HEK293 (cell line): ENCODE measurements at regions not wholly inside any gene's neighbourhood (a gene's known extent, or its start where the extent isn't known, plus 50 kb on each side); places are given as distances from the start of the nearest gene placed in this dataset.

Experiments used
- CTCF ChIA-PET: fragments of 350-600 bp; formaldehyde crosslinking; extraction: SDS; loops from one replicate; lab custom pipeline; 2021; ENCODE audit warnings: antibody characterized with exemption; lab: Yijun Ruan, JAX
- POLR2A ChIA-PET: fragments of 300-600 bp; formaldehyde crosslinking; extraction: SDS; loops from one replicate; lab custom pipeline; 2020; ENCODE audit warnings: antibody characterized with exemption, inconsistent platforms; lab: Yijun Ruan, JAX
- H3K27ac ChIP-seq: fragments of 200-500 bp; sonication (Bioruptor generic); 2 replicates; pipeline ENCODE4 v1.5.1; 2014; ENCODE audit warnings: low read depth, low read length, control low read depth, inconsistent platforms; ENCODE audit errors: extremely low read depth
- H3K36me3 ChIP-seq, 2 experiments: fragments of 200-500 bp in 1 of 2; sonication (Bioruptor generic) in 1 of 2; 1 replicate in 1 of 2; 2 replicates in 1 of 2; pipeline ENCODE4 v1.5.1; 2014 to 2017; ENCODE audit warnings: inconsistent platforms in 2 of 2, low read length in 2 of 2; ENCODE audit not compliant: control insufficient read depth in 2 of 2, insufficient read depth in 1 of 2
- H3K4me1 ChIP-seq: fragments of 200-500 bp; sonication (Bioruptor generic); 2 replicates; pipeline ENCODE4 v1.5.1; 2014; ENCODE audit warnings: mild to moderate bottlenecking, low read length, inconsistent platforms; ENCODE audit not compliant: control insufficient read depth, insufficient read depth
- H3K4me3 ChIP-seq: 2 replicates; pipeline ENCODE4 v1.5.1; 2011; ENCODE audit warnings: low read depth, mild to moderate bottlenecking, control low read depth, low read length, moderate library complexity
- H3K9me3 ChIP-seq: fragments of 200-500 bp; sonication (Bioruptor generic); 2 replicates; pipeline ENCODE4 v1.5.1; 2014; ENCODE audit warnings: low read depth, low read length, inconsistent platforms; ENCODE audit not compliant: control insufficient read depth, insufficient read depth
- EGR2 ChIP-seq: fragments of 450-650 bp; formaldehyde crosslinking; IDR thresholded peaks from 2 replicates; pipeline ENCODE4 v1.5.1; 2016; ENCODE audit warnings: low read depth, missing biosample characterization, missing genetic modification characterization
- KLF8 ChIP-seq: fragments of 450-650 bp; formaldehyde crosslinking; IDR thresholded peaks from 2 replicates; pipeline ENCODE4 v1.5.1; 2016; ENCODE audit warnings: missing biosample characterization, missing genetic modification characterization
- ZNF341 ChIP-seq: fragments of 450-650 bp; formaldehyde crosslinking; IDR thresholded peaks from 2 replicates; pipeline ENCODE4; 2016; ENCODE audit warnings: low read depth, missing biosample characterization, missing genetic modification characterization
- ZNF354C ChIP-seq: fragments of 450-650 bp; formaldehyde crosslinking; IDR thresholded peaks from 2 replicates; pipeline ENCODE4 v1.5.1; 2016; ENCODE audit warnings: missing biosample characterization, missing genetic modification characterization, low read depth, borderline replicate concordance
- ZNF37A ChIP-seq: fragments of 450-650 bp; IDR thresholded peaks from 2 replicates; pipeline ENCODE4 v1.5.1; 2018; ENCODE audit warnings: missing biosample characterization, missing genetic modification characterization
- ZNF596 ChIP-seq: fragments of 450-650 bp; IDR thresholded peaks from 2 replicates; pipeline ENCODE4 v1.5.0; 2018; ENCODE audit warnings: missing biosample characterization, mild to moderate bottlenecking, missing genetic modification characterization, moderate library complexity
- ZNF670 ChIP-seq: fragments of 450-650 bp; formaldehyde crosslinking; IDR thresholded peaks from 2 replicates; pipeline ENCODE4 v1.5.1; 2016; ENCODE audit warnings: missing biosample characterization, missing genetic modification characterization, low read depth
- ZNF785 ChIP-seq: fragments of 450-650 bp; formaldehyde crosslinking; IDR thresholded peaks from 2 replicates; pipeline ENCODE4 v1.5.1; 2016; ENCODE audit warnings: missing biosample characterization, missing genetic modification characterization
- TF ChIP-seq, protein P1 (sequence below): fragments of 450-650 bp; formaldehyde crosslinking; conservative IDR thresholded peaks from 2 replicates; pipeline ENCODE4 v1.5.1; 2016; ENCODE audit warnings: low read depth, missing biosample characterization, missing genetic modification characterization
- TF ChIP-seq, protein P2 (sequence below): fragments of 450-650 bp; formaldehyde crosslinking; IDR thresholded peaks from 2 replicates; pipeline ENCODE4 v1.5.1; 2016; ENCODE audit warnings: missing biosample characterization, missing genetic modification characterization, borderline replicate concordance
- TF ChIP-seq, protein P3 (sequence below): fragments of 450-650 bp; formaldehyde crosslinking; IDR thresholded peaks from 2 replicates; pipeline ENCODE4 v1.5.1; 2016; ENCODE audit warnings: missing biosample characterization, missing genetic modification characterization

DNA sequence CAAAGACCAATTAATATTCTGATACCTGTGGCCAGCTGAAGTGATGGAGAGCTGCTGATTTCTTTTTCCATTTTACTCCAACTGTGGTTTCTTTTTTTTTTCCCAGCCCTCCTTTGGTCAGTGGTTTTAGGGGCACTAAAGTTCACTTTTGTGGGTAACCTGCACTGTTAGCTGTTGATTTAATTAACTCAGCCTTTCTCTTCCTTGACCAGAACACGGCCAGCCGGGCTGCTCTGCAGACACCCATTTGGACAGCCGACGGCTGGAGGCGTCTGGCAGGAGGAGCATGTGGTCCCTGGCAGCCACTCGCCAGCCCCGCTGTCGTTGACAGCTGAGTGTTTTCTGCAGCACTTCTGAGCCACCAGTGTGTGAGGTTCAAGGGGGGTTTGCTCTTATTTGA, 136.2 kb upstream of the RUNX3 start (continued):
- no peak for TF ChIP-seq ZNF354C (tag by site-specific recombination)

DNA sequence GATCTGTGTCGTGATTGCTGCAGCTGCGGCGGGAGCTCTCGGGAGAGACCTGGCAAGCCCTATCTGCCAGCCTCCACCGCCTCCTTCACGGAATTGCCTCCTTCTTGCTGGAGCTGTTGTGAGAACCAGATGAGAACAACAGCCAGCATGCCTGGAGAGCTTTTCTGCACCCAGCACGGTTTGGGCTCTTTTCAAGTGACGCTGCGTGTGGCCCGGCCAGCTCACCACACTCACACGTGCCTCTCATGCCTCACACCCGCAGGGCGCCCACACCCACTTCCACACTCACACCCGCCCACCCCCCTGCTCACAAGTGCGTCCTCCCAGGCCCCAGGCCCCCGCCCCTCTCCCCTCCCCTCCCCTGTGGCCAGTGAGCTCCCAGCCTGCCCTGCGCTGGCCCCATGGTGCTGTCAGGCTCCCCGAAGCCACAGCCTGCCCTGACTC, 135.7 kb upstream of the RUNX3 start:
- Histone ChIP-seq H3K4me1 (no peaks in the 10 kb centered on the region), H3K4me3 (no peak overlapping the region)
- POLR2A ChIA-PET: no interaction called here
- peak; percentile 23; the same call in 1 of the 2 replicates for TF ChIP-seq EGR2 (tag by site-specific recombination)
- TF ChIP-seq, protein P1, sequence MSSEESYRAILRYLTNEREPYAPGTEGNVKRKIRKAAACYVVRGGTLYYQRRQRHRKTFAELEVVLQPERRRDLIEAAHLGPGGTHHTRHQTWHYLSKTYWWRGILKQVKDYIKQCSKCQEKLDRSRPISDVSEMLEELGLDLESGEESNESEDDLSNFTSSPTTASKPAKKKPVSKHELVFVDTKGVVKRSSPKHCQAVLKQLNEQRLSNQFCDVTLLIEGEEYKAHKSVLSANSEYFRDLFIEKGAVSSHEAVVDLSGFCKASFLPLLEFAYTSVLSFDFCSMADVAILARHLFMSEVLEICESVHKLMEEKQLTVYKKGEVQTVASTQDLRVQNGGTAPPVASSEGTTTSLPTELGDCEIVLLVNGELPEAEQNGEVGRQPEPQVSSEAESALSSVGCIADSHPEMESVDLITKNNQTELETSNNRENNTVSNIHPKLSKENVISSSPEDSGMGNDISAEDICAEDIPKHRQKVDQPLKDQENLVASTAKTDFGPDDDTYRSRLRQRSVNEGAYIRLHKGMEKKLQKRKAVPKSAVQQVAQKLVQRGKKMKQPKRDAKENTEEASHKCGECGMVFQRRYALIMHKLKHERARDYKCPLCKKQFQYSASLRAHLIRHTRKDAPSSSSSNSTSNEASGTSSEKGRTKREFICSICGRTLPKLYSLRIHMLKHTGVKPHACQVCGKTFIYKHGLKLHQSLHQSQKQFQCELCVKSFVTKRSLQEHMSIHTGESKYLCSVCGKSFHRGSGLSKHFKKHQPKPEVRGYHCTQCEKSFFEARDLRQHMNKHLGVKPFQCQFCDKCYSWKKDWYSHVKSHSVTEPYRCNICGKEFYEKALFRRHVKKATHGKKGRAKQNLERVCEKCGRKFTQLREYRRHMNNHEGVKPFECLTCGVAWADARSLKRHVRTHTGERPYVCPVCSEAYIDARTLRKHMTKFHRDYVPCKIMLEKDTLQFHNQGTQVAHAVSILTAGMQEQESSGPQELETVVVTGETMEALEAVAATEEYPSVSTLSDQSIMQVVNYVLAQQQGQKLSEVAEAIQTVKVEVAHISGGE: no peak
- TF ChIP-seq, all 188 proteins: peak for 1
- Histone ChIP-seq H3K27ac (no peak overlapping the region), H3K36me3 (no peaks in the 10 kb centered on the region), H3K9me3 (no peaks in the 10 kb centered on the region)
- CTCF ChIA-PET: interaction anchor here (1.5 kb wide), 1 partner anchor 140 kb away, joined by 5 read pairs; no protein-coding TSS in a partner anchor

DNA sequence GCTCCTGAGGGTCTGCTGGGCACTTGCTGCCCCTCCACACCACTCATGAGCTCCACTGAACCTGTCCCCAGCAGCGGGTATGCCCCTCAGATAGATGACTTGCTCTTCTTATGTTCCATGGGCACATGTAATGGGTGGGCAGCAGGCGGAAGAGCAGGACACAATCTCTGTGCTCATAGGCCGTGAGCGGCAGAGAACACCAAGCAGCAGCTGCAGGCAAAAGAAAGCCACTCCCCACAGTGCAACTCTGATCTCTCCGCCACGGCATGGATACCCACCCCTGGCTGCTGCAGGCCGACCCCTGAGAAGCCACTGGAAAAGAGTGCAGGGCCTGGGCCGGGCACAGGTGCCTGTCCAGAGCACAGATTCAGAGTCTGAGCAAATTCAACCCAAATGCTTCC, 135.2 kb upstream of the RUNX3 start:
- Histone ChIP-seq H3K9me3 (no peaks in the 10 kb centered on the region), H3K27ac (no peak overlapping the region), H3K36me3 (no peaks in the 10 kb centered on the region), H3K4me1 (no peaks in the 10 kb centered on the region), H3K4me3 (no peak overlapping the region)
- ChIA-PET CTCF (no interaction called here), POLR2A (no interaction called here)
- TF ChIP-seq ZNF596 (tag by site-specific recombination) (no peak), ZNF785 (no peak), ZNF37A (tag by site-specific recombination) (no peak), ZNF341 (no peak), ZNF670 (tag by site-specific recombination) (no peak), KLF8 (no peak)
- TF ChIP-seq, protein P2, sequence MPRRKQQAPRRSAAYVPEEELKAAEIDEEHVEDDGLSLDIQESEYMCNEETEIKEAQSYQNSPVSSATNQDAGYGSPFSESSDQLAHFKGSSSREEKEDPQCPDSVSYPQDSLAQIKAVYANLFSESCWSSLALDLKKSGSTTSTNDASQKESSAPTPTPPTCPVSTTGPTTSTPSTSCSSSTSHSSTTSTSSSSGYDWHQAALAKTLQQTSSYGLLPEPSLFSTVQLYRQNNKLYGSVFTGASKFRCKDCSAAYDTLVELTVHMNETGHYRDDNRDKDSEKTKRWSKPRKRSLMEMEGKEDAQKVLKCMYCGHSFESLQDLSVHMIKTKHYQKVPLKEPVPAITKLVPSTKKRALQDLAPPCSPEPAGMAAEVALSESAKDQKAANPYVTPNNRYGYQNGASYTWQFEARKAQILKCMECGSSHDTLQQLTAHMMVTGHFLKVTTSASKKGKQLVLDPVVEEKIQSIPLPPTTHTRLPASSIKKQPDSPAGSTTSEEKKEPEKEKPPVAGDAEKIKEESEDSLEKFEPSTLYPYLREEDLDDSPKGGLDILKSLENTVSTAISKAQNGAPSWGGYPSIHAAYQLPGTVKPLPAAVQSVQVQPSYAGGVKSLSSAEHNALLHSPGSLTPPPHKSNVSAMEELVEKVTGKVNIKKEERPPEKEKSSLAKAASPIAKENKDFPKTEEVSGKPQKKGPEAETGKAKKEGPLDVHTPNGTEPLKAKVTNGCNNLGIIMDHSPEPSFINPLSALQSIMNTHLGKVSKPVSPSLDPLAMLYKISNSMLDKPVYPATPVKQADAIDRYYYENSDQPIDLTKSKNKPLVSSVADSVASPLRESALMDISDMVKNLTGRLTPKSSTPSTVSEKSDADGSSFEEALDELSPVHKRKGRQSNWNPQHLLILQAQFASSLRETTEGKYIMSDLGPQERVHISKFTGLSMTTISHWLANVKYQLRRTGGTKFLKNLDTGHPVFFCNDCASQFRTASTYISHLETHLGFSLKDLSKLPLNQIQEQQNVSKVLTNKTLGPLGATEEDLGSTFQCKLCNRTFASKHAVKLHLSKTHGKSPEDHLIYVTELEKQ: no peak
- TF ChIP-seq, protein P3, sequence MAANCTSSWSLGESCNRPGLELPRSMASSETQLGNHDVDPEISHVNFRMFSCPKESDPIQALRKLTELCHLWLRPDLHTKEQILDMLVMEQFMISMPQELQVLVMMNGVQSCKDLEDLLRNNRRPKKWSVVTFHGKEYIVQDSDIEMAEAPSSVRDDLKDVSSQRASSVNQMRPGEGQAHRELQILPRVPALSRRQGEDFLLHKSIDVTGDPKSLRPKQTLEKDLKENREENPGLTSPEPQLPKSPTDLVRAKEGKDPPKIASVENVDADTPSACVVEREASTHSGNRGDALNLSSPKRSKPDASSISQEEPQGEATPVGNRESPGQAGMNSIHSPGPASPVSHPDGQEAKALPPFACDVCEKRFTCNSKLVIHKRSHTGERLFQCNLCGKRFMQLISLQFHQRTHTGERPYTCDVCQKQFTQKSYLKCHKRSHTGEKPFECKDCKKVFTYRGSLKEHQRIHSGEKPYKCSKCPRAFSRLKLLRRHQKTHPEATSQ (tag by site-specific recombination): no peak
- TF ChIP-seq, all 188 proteins: peak for 0
